Keratinocyte (primary cell): ENCODE measurements at regions not wholly inside any gene's neighbourhood (a gene's known extent, or its start where the extent isn't known, plus 50 kb on each side); places are given as distances from the start of the nearest gene placed in this dataset.

ENCODE experiments used
- DNase-seq: peaks from one replicate; pipeline ENCODE4 v3.0.0-alpha.2; 2011; ENCODE audit warnings: low read depth, missing footprints, low spot score
- FAIRE-seq: peaks from 2 replicates; lab custom pipeline; 2011; peaks lifted over from hg19 to GRCh38; lab: Jason Lieb, UNC
- H2AFZ ChIP-seq: 2 replicates; pipeline ENCODE4 v1.6.0; 2012; ENCODE audit warnings: low read length, control low read depth, inconsistent platforms; ENCODE audit not compliant: control insufficient read depth
- H3K27ac ChIP-seq: 2 replicates; pipeline ENCODE4 v1.5.1; 2011; ENCODE audit warnings: low read length; ENCODE audit not compliant: control insufficient read depth, insufficient read depth
- H3K27me3 ChIP-seq: 3 replicates; pipeline ENCODE4 v1.6.0; 2011; ENCODE audit warnings: low read length; ENCODE audit not compliant: control insufficient read depth, insufficient read depth; ENCODE audit errors: extremely low read depth
- H3K36me3 ChIP-seq, 2 experiments: 2 replicates in 1 of 2; 3 replicates in 1 of 2; pipeline ENCODE4 v1.5.1; 2011; ENCODE audit warnings: low read length in 2 of 2, mild to moderate bottlenecking in 1 of 2; ENCODE audit not compliant: control insufficient read depth in 2 of 2, insufficient read depth in 2 of 2; ENCODE audit errors: extremely low read depth in 1 of 2
- H3K4me1 ChIP-seq: 3 replicates; pipeline ENCODE4 v1.5.1; 2011; ENCODE audit warnings: low read length; ENCODE audit not compliant: control insufficient read depth, insufficient read depth; ENCODE audit errors: extremely low read depth
- H3K4me2 ChIP-seq: 3 replicates; pipeline ENCODE4 v1.6.0; 2011; ENCODE audit warnings: low read depth, low read length; ENCODE audit not compliant: control insufficient read depth, insufficient read depth; ENCODE audit errors: extremely low read depth
- H3K4me3 ChIP-seq, 3 experiments: fragments of 200-600 bp in 1 of 3; sonication (generic) in 1 of 3; 2 replicates in 2 of 3; 3 replicates in 1 of 3; pipeline ENCODE4 v1.5.1; 2011 to 2016; ENCODE audit warnings: low read length in 3 of 3, mild to moderate bottlenecking in 3 of 3, control low read depth in 2 of 3, inconsistent platforms in 1 of 3, low read depth in 1 of 3, mixed read lengths in 1 of 3, mixed run types in 1 of 3, moderate library complexity in 1 of 3; ENCODE audit not compliant: control insufficient read depth in 2 of 3, insufficient read depth in 2 of 3; ENCODE audit errors: extremely low read depth in 1 of 3
- H3K79me2 ChIP-seq: 2 replicates; pipeline ENCODE4 v1.6.0; 2012; ENCODE audit warnings: low read length; ENCODE audit not compliant: control insufficient read depth, insufficient read depth
- H3K9ac ChIP-seq: 3 replicates; pipeline ENCODE4 v1.6.0; 2011; ENCODE audit warnings: low read length; ENCODE audit not compliant: control insufficient read depth, insufficient read depth; ENCODE audit errors: extremely low read depth
- H3K9me1 ChIP-seq: 3 replicates; pipeline ENCODE4 v1.6.0; 2011; ENCODE audit warnings: low read length; ENCODE audit not compliant: control insufficient read depth, insufficient read depth; ENCODE audit errors: extremely low read depth
- H3K9me3 ChIP-seq: 2 replicates; pipeline ENCODE4 v1.5.1; 2012; ENCODE audit warnings: low read depth, low read length; ENCODE audit not compliant: control insufficient read depth
- H4K20me1 ChIP-seq: 3 replicates; pipeline ENCODE4 v1.6.0; 2011; ENCODE audit warnings: low read length; ENCODE audit not compliant: control insufficient read depth, insufficient read depth; ENCODE audit errors: extremely low read depth
- EZH2 ChIP-seq: IDR thresholded peaks from one replicate; pipeline ENCODE4 v1.6.1; 2012; ENCODE audit warnings: inconsistent platforms, mild to moderate bottlenecking, low read length, moderate library complexity
- dilution Hi-C: fragments of 300-500 bp; cut with MboI; formaldehyde crosslinking; loops from one replicate; pipeline ENCODE4 v1.7.0; 2020; ENCODE audit warnings: low sequenced_read_pairs; ENCODE audit not compliant: extremely low pct_ligation_motif_present
- TF ChIP-seq, protein P1 (sequence below), 3 experiments: IDR thresholded peaks in 1 of 3; conservative IDR thresholded peaks in 1 of 3; optimal IDR thresholded peaks in 1 of 3; 2 replicates in 2 of 3; 3 replicates in 1 of 3; pipeline versions ENCODE3 to v1.5.1; 2011; ENCODE audit warnings: low read length in 3 of 3, mild to moderate bottlenecking in 3 of 3, moderate library complexity in 2 of 3, control low read depth in 1 of 3, inconsistent platforms in 1 of 3; ENCODE audit not compliant: insufficient read depth in 2 of 3; ENCODE audit errors: extremely low read depth in 1 of 3

DNA sequence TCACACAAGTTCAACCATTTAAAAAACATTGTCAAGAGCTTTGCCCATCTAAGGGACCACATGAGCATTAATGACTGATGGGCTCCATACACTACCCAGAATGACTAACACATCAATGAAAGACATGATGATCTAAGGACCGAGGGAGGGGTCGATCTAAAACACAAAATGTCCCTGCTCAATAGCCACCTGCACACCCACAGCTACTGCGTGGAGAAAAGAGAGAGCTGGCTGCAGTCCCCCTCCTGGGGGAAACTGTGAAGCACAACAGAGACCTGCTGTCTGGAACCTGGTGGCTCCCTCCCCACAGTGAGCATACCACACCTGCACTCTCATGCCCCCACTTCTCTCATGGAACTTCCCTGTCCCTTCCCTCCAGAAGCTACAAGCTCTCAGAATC, 130.1 kb upstream of the ERG start:
- Histone ChIP-seq H3K27me3 (no peaks in the 10 kb centered on the region), H4K20me1 (no peaks in the 10 kb centered on the region), H3K9me3 (peaks cover 2% of the 10 kb centered on the region), H3K27ac (no peak overlapping the region), H3K9me1 (no peaks in the 10 kb centered on the region), H3K4me1 (no peaks in the 10 kb centered on the region), H3K79me2 (no peaks in the 10 kb centered on the region), H3K4me3 (no peak overlapping the region), H3K36me3 (no peaks in the 10 kb centered on the region), H3K4me2 (no peak overlapping the region), H3K9ac (no peak overlapping the region), H2AFZ (no peak overlapping the region)
- TF ChIP-seq, protein P1, sequence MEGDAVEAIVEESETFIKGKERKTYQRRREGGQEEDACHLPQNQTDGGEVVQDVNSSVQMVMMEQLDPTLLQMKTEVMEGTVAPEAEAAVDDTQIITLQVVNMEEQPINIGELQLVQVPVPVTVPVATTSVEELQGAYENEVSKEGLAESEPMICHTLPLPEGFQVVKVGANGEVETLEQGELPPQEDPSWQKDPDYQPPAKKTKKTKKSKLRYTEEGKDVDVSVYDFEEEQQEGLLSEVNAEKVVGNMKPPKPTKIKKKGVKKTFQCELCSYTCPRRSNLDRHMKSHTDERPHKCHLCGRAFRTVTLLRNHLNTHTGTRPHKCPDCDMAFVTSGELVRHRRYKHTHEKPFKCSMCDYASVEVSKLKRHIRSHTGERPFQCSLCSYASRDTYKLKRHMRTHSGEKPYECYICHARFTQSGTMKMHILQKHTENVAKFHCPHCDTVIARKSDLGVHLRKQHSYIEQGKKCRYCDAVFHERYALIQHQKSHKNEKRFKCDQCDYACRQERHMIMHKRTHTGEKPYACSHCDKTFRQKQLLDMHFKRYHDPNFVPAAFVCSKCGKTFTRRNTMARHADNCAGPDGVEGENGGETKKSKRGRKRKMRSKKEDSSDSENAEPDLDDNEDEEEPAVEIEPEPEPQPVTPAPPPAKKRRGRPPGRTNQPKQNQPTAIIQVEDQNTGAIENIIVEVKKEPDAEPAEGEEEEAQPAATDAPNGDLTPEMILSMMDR (optimal IDR thresholded peaks at IDR 0.05 in 1 of 3, IDR thresholded peaks at IDR 0.05 in 1 of 3, conservative IDR thresholded peaks at IDR 0.05 in 1 of 3; ENCODE audit: extremely low read depth in 1 of 3, insufficient read depth in 2 of 3, low read length in 3 of 3), result no peak
- TF ChIP-seq EZH2, result no peak
- FAIRE-seq, result no peak
- dilution Hi-C loops, result no loop called here
- no peak for DNase-seq

DNA sequence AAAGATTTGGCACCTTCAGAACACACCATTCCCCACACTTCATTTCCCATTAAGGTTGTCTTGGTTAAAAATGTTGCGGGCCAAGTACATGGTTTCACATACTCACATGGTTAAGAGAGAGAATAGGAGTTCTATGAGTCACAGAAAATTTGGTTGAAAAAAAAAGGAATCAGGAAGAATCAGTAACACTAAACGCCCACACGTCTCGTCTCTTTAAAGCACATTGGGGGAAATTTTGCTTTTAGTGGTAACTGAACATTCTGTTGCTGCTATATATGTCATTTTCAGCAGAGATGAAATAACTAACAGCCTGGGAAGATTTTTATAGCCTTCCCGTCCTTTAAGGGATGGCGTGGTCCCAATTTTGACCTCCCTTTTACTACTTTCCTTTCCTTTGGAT, 132.9 kb upstream of the ERG start:
- Histone ChIP-seq H3K27ac (no peak overlapping the region), H3K9me1 (no peaks in the 10 kb centered on the region), H4K20me1 (no peaks in the 10 kb centered on the region), H3K79me2 (no peaks in the 10 kb centered on the region), H3K36me3 (no peaks in the 10 kb centered on the region), H3K4me2 (no peak overlapping the region), H2AFZ (no peak overlapping the region), H3K27me3 (no peaks in the 10 kb centered on the region), H3K4me3 (no peak overlapping the region), H3K4me1 (no peaks in the 10 kb centered on the region), H3K9ac (no peak overlapping the region), H3K9me3 (peaks cover 2% of the 10 kb centered on the region)
- dilution Hi-C loops, result no loop called here
- no peak for FAIRE-seq
- TF ChIP-seq, protein P1 (optimal IDR thresholded peaks at IDR 0.05 in 1 of 3, IDR thresholded peaks at IDR 0.05 in 1 of 3, conservative IDR thresholded peaks at IDR 0.05 in 1 of 3; ENCODE audit: extremely low read depth in 1 of 3, insufficient read depth in 2 of 3, low read length in 3 of 3), result no peak
- no peak for TF ChIP-seq EZH2
- DNase-seq, result no peak
